Urinary bladder (tissue), 3 donors: ENCODE measurements at regions not wholly inside any gene's neighbourhood (a gene's known extent, or its start where the extent isn't known, plus 50 kb on each side); places are given as distances from the start of the nearest gene placed in this dataset.

Experiments used
- DNase-seq: peaks from one replicate; pipeline ENCODE4 v3.0.0-alpha.2; 2015; ENCODE audit errors: extremely low spot score
- H3K27ac ChIP-seq: one replicate; pipeline ENCODE4 v1.5.1; 2013; ENCODE audit warnings: low read depth, mild to moderate bottlenecking, moderate library complexity
- H3K36me3 ChIP-seq: one replicate; pipeline ENCODE4 v1.6.1; 2013; ENCODE audit warnings: mild to moderate bottlenecking, moderate library complexity; ENCODE audit not compliant: insufficient read depth
- H3K4me1 ChIP-seq: one replicate; pipeline ENCODE4 v1.6.1; 2013; ENCODE audit warnings: mild to moderate bottlenecking, moderate library complexity; ENCODE audit not compliant: insufficient read depth
- H3K4me3 ChIP-seq: one replicate; pipeline ENCODE4 v1.5.1; 2013; ENCODE audit warnings: low read depth, low read length
- WGBS: extraction: QIAGEN DNeasy Blood & Tissue Kit; methylation state at CpG from one replicate; pipeline ENCODE4 v1.1.7; 2013; 5-methylcytosine and 5-hydroxymethylcytosine counted together
- donor health status: healthy with polysubstance abuse.
- donor health status: healthy.

DNA sequence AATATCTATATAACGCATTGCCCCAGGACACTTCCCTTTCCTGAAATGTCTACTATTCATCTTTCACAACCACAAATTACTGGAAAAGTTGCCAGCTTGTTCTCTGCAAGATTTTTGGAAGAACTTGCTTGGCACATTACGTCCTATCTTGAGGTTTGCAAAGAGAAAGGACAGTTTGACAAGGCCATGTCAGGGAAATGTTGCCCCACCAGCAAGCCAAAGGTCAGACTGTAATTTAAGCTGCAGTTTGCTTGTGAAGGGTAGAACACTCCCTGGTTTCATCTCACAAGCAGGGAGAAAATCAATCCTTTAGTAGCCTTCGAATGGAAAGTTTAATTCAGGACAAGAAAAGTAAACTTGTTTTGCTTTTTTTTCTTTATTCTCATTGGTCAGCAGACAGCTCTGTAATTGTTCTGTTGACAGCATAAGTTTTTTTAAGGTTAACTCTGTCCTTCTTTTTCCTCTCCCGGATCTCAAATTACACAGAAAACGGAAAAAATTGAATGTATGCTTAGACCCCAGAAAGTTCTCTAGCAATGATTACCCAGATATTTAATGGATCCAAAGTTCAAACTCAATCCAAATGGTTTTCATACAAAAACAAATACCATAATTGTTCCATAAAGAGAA, 541.8 kb upstream of the NRSN1 start:
- WGBS = 73% methylated on average over 5 of the region's 5 CpGs
- H3K4me1 ChIP-seq = no peaks in the 10 kb centered on the region
- no peak overlapping the region for H3K27ac ChIP-seq
- DNase-seq = no peak
- no peaks in the 10 kb centered on the region for H3K36me3 ChIP-seq
- no peak overlapping the region for H3K4me3 ChIP-seq

DNA sequence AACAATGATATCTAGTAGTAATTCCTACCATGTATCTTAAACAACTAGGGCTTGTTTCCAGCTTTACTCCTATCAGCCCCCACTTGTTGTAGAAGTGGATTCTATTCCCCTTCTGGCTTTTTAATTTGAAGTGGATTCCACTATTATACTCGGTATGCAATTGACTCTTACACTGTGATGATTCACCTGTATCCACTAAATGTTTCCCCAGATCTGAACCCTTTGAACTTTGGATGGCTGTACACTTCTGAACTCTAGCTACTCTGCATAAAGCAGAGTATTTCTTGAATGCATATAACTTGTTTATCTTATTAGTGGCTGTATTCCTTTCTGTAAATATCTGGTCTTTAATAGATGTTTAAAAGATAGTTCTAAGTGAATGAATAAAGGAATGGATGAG, 538.4 kb upstream of the NRSN1 start:
- Histone ChIP-seq H3K27ac (no peak overlapping the region), H3K36me3 (no peaks in the 10 kb centered on the region), H3K4me3 (no peak overlapping the region), H3K4me1 (no peaks in the 10 kb centered on the region)
- no peak for DNase-seq
- WGBS = 55% methylated on average over 1 of the region's 1 CpG

GRCh38 chr6:23589811-23590210, 536.2 kb upstream of the NRSN1 start:
- H3K4me1 ChIP-seq = no peaks in the 10 kb centered on the region
- 72% methylated on average over 2 of the region's 2 CpGs for WGBS
- H3K4me3 ChIP-seq = no peak overlapping the region
- no peak for DNase-seq
- no peaks in the 10 kb centered on the region for H3K36me3 ChIP-seq
- no peak overlapping the region for H3K27ac ChIP-seq

GRCh38 chr6:23590498-23591126, 535.4 kb upstream of the NRSN1 start:
- no peaks in the 10 kb centered on the region for H3K4me1 ChIP-seq
- no peaks in the 10 kb centered on the region for H3K36me3 ChIP-seq
- no peak overlapping the region for H3K27ac ChIP-seq
- DNase-seq = no peak
- H3K4me3 ChIP-seq = no peak overlapping the region
- 24% methylated on average over 1 of the region's 1 CpG for WGBS

DNA sequence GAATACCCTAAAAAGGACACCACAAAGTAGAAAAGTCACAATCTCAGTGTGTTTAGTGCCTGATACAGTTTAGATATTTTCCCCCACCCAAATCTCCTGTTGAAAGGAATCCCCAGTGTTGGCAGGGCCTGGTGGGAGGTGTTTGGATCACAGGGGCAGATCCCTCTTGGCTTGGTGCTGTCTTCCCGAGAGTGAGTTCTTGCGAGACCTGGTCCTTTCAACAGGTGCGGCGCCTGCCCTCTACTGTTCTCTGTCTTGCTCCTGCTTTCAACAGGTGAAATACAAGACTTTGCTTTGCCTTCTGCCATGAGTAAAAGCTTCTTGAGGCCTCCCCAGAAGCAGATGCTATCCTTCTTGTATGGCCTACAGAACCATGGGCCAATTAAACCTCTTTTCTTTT, 534.3 kb upstream of the NRSN1 start:
- no peak overlapping the region for H3K27ac ChIP-seq
- no peaks in the 10 kb centered on the region for H3K36me3 ChIP-seq
- no peaks in the 10 kb centered on the region for H3K4me1 ChIP-seq
- no peak for DNase-seq
- H3K4me3 ChIP-seq = no peak overlapping the region
- 93% methylated on average over 4 of the region's 4 CpGs for WGBS

- Histone ChIP-seq H3K36me3 (no peaks in the 10 kb centered on the region), H3K4me1 (no peaks in the 10 kb centered on the region), H3K4me3 (no peak overlapping the region), H3K27ac (no peak overlapping the region)
- no peak for DNase-seq
Observed at GRCh38 chr6:23600118-23600517, 525.9 kb upstream of the NRSN1 start.

DNA sequence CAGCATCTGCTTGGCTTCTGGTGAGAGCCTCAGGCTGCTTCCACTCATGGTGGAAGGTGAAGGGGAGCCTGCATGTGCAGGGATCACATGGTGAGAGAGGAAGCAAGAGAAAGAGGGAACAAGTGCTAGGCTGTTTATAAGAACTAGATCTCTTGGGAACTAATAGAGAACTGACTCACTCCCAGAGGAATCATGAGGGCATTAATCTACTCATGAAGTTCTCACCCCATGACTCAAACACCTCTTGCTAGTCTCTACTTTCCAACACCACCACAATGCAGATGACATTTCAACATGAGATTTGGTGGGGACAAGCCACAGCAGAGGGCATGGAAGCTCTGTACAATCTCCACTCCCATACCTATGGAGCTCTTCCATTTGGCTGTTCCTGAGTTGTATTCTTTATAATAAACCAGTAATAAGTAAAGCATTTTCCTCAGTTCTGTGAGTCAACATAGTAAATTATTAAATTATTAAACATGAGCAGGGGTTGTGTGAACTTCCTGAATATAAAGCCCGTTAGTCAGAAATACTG, 524.1 kb upstream of the NRSN1 start:
- no peaks in the 10 kb centered on the region for H3K36me3 ChIP-seq
- H3K4me1 ChIP-seq = no peaks in the 10 kb centered on the region
- no peak overlapping the region for H3K27ac ChIP-seq
- no peak for DNase-seq
- 77% methylated on average over 1 of the region's 1 CpG for WGBS
- H3K4me3 ChIP-seq = no peak overlapping the region

DNA sequence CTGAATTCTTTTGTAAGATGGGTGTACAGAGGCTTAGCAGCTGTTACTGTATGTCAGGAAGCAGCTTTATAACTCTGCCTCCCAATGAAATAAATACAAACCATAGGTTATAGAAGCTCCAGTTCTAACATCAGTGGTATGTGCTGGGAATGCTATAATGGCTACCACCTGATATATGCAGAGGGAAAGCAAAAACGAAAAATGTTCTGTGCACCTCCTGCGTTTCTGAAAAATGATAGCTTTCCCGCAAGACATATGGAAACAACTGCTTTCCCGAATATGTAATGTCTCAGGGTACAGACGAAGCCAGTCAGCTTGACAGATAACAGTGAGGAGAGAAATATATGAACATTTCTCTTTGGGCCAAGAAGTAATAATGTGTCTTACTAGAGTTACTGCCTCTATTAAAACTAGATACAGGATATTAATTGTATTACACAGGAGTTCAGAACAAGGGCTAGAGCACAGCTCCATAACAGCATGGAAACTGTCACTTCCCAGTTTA, 517.0 kb upstream of the NRSN1 start:
- Histone ChIP-seq H3K36me3 (no peaks in the 10 kb centered on the region), H3K4me3 (no peak overlapping the region), H3K4me1 (no peaks in the 10 kb centered on the region), H3K27ac (no peak overlapping the region)
- 29% methylated on average over 5 of the region's 5 CpGs for WGBS
- DNase-seq = peak; percentile 29

DNA sequence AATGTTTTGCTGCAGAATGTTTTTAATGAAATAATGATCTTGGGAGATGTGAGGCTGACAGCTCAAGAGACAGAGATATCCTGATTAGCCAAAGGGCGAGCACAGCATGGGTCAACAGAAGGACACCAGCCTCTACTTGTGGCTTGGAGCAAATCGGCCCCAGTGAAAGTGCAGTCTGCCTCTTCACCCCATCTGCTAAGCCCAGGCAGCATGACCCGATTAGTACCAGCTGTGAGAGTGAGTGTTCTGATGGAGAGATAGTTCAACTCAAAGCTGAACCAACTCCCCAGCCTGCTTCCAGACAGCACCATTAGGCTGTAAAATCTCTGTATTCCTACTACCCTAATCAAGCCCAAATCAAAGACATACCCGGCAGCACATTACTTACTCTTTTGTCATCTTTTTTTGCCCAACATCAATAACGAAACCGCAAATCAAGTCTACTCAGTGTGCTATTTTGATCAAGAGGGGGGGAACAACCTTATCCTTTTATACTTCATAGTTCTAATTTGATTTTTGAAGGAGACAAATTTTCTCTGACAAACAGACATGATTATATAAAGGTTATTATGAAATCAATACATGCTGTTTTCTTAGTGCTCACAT, 514.1 kb upstream of the NRSN1 start:
- H3K4me1 ChIP-seq = no peaks in the 10 kb centered on the region
- H3K27ac ChIP-seq = no peak overlapping the region
- H3K4me3 ChIP-seq = no peak overlapping the region
- DNase-seq = peak; percentile 35
- H3K36me3 ChIP-seq = no peaks in the 10 kb centered on the region
- 58% methylated on average over 6 of the region's 6 CpGs for WGBS

DNA sequence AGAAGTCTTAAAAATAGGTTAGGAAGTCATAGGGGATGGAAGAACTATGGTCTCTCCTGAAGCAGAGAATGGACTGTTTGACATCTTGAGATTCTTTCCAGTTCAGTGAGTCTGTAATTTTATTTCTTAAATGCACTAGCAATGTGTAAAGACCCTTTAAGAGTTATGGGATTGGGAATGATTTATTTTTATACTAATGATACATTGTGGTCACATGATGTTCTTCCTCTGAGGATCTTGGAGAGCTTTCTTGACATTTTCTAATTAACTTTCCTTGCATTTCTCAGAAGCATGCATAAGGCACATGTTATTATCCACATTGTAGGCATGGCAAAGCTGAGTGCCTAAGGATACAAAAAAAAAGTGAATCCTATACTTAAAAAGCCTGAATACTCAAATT, 507.6 kb upstream of the NRSN1 start:
- Histone ChIP-seq H3K4me3 (no peak overlapping the region), H3K36me3 (no peaks in the 10 kb centered on the region), H3K27ac (no peak overlapping the region), H3K4me1 (no peaks in the 10 kb centered on the region)
- no peak for DNase-seq

DNA sequence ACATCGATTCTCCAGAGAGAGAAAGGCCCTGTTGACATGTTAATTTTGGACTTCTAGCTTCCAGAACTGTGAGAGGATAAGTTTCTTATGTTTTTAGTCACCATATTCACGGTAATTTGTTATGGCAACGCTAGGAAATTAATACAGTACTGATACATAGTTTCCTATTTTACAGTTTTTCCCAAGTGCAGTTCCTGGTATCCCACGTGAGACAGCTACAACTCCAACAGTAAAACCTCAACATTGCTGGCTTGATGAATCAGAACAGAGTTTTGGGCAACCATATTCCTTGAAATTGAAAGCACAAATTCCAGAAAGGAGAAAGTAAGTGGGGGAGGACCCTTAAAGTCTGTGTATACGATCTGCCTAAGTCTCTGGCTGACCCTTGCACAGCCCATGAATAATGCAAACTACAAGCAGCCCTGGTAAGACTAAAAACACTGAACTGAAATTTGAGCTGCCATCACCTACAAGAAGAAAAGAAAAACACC, 505.1 kb upstream of the NRSN1 start:
- no peak for DNase-seq
- H3K4me1 ChIP-seq = no peaks in the 10 kb centered on the region

GRCh38 chr6:23630726-23631635, 495.0 kb upstream of the NRSN1 start:
- no peak for DNase-seq
- 62% methylated on average over 6 of the region's 6 CpGs for WGBS
- H3K4me3 ChIP-seq = no peak overlapping the region

More for the DNA sequence above, 505.1 kb upstream of the NRSN1 start:
- Histone ChIP-seq H3K4me3 (no peak overlapping the region), H3K36me3 (no peaks in the 10 kb centered on the region), H3K27ac (no peak overlapping the region)
- WGBS = 47% methylated on average over 5 of the region's 5 CpGs

GRCh38 chr6:23633996-23634395, 492.0 kb upstream of the NRSN1 start:
- H3K4me1 ChIP-seq = no peaks in the 10 kb centered on the region
- no peak overlapping the region for H3K4me3 ChIP-seq
- DNase-seq = no peak
- 87% methylated on average over 7 of the region's 7 CpGs for WGBS
- H3K36me3 ChIP-seq = no peaks in the 10 kb centered on the region
- no peak overlapping the region for H3K27ac ChIP-seq

More at GRCh38 chr6:23630726-23631635, 495.0 kb upstream of the NRSN1 start:
- no peak overlapping the region for H3K27ac ChIP-seq
- H3K36me3 ChIP-seq = no peaks in the 10 kb centered on the region
- H3K4me1 ChIP-seq = no peaks in the 10 kb centered on the region
